ENCODE measurements at regions not wholly inside any gene's neighbourhood (a gene's known extent, or its start where the extent isn't known, plus 50 kb on each side); places are given as distances from the start of the nearest gene placed in this dataset.

- TF ChIP-seq CTCF (IDR thresholded peaks at IDR 0.05; ENCODE audit: insufficient read depth, low read depth, low read length), result no peak
- peak; percentile 24 for DNase-seq (ENCODE audit: low read depth)
- H3K4me3 ChIP-seq (ENCODE audit: low read depth, low read length), result no peak overlapping the region
Measured at GRCh38 chr2:145156199-145156598, 636.3 kb upstream of the ZEB2 start.

- no peak overlapping the region for H3K4me3 ChIP-seq (ENCODE audit: low read depth, low read length)
- TF ChIP-seq CTCF (IDR thresholded peaks at IDR 0.05; ENCODE audit: insufficient read depth, low read depth, low read length), result no peak
- no peak for DNase-seq (ENCODE audit: low read depth)
Measured at GRCh38 chr2:145155196-145155595, 635.3 kb upstream of the ZEB2 start.

GRCh38 chr2:145154731-145155130 lies 634.8 kb upstream of the ZEB2 start:
- DNase-seq (ENCODE audit: low read depth), result no peak
- H3K4me3 ChIP-seq (ENCODE audit: low read depth, low read length), result no peak overlapping the region
- no peak for TF ChIP-seq CTCF (IDR thresholded peaks at IDR 0.05; ENCODE audit: insufficient read depth, low read depth, low read length)

GRCh38 chr2:145146691-145147090 lies 626.8 kb upstream of the ZEB2 start:
- no peak for TF ChIP-seq CTCF (IDR thresholded peaks at IDR 0.05; ENCODE audit: insufficient read depth, low read depth, low read length)
- DNase-seq (ENCODE audit: low read depth), result no peak
- H3K4me3 ChIP-seq (ENCODE audit: low read depth, low read length), result no peak overlapping the region

GRCh38 chr2:145144131-145144728 lies 624.3 kb upstream of the ZEB2 start:
- no peak for TF ChIP-seq CTCF (IDR thresholded peaks at IDR 0.05; ENCODE audit: insufficient read depth, low read depth, low read length)

GRCh38 chr2:145141981-145142380 lies 622.1 kb upstream of the ZEB2 start:
- DNase-seq (ENCODE audit: low read depth), result no peak
- no peak overlapping the region for H3K4me3 ChIP-seq (ENCODE audit: low read depth, low read length)
- no peak for TF ChIP-seq CTCF (IDR thresholded peaks at IDR 0.05; ENCODE audit: insufficient read depth, low read depth, low read length)

More at GRCh38 chr2:145144131-145144728, 624.3 kb upstream of the ZEB2 start:
- DNase-seq (ENCODE audit: low read depth), result no peak
- H3K4me3 ChIP-seq (ENCODE audit: low read depth, low read length), result no peak overlapping the region

GRCh38 chr2:145140658-145141057 lies 620.7 kb upstream of the ZEB2 start:
- TF ChIP-seq CTCF (IDR thresholded peaks at IDR 0.05; ENCODE audit: insufficient read depth, low read depth, low read length), result no peak
- DNase-seq (ENCODE audit: low read depth), result no peak
- H3K4me3 ChIP-seq (ENCODE audit: low read depth, low read length), result no peak overlapping the region
